Bone marrow (tissue), 2 donors: ENCODE measurements at regions not wholly inside any gene's neighbourhood (a gene's known extent, or its start where the extent isn't known, plus 50 kb on each side); places are given as distances from the start of the nearest gene placed in this dataset.

Experiments used
- DNase-seq, 2 donors: peaks; one replicate each; lab custom pipeline; 2025; lab: John Stamatoyannopoulos, UW

- no peak for DNase-seq
Measured at GRCh38 chr12:67427336-67427735, 158.2 kb downstream of the CAND1 start.

GRCh38 chr12:67428431-67428830 lies 159.3 kb downstream of the CAND1 start:
- DNase-seq, result no peak

- no peak for DNase-seq
Measured at GRCh38 chr12:67430708-67431335, 161.7 kb downstream of the CAND1 start.

GRCh38 chr12:67431411-67432020 lies 162.4 kb downstream of the CAND1 start:
- DNase-seq, result no peak

- no peak for DNase-seq
Measured at GRCh38 chr12:67433385-67434175, 164.4 kb downstream of the CAND1 start.

- no peak for DNase-seq
Measured at GRCh38 chr12:67434671-67435370, 165.7 kb downstream of the CAND1 start.

GRCh38 chr12:67436230-67436629 lies 167.1 kb downstream of the CAND1 start:
- DNase-seq, result no peak

GRCh38 chr12:67437011-67437410 lies 167.9 kb downstream of the CAND1 start:
- no peak for DNase-seq

GRCh38 chr12:67439611-67440010 lies 170.5 kb downstream of the CAND1 start:
- DNase-seq, result no peak

- peak in 1 of 2 donors; percentile 25 for DNase-seq
Measured at GRCh38 chr12:67441736-67442346, 172.7 kb downstream of the CAND1 start.

- DNase-seq, result no peak
Measured at GRCh38 chr12:67442347-67442841, 173.2 kb downstream of the CAND1 start.

GRCh38 chr12:67442896-67443295 lies 173.7 kb downstream of the CAND1 start:
- DNase-seq, result no peak

GRCh38 chr12:67444542-67444941 lies 175.4 kb downstream of the CAND1 start:
- no peak for DNase-seq

- DNase-seq, result no peak
Measured at GRCh38 chr12:67446716-67447115, 177.6 kb downstream of the CAND1 start.

GRCh38 chr12:67447180-67447579 lies 178.0 kb downstream of the CAND1 start:
- DNase-seq, result no peak

GRCh38 chr12:67449591-67450052 lies 180.5 kb downstream of the CAND1 start:
- DNase-seq, result no peak

GRCh38 chr12:67450441-67450840 lies 181.3 kb downstream of the CAND1 start:
- no peak for DNase-seq

- DNase-seq, result no peak
Measured at GRCh38 chr12:67451206-67451605, 182.0 kb downstream of the CAND1 start.

GRCh38 chr12:67452119-67452805 lies 183.1 kb downstream of the CAND1 start:
- DNase-seq, result no peak

GRCh38 chr12:67453191-67453590 lies 184.0 kb downstream of the CAND1 start:
- DNase-seq, result no peak

GRCh38 chr12:67455236-67455635 lies 186.1 kb downstream of the CAND1 start:
- DNase-seq, result no peak
